SK-N-MC (cell line): ENCODE measurements at regions not wholly inside any gene's neighbourhood (a gene's known extent, or its start where the extent isn't known, plus 50 kb on each side); places are given as distances from the start of the nearest gene placed in this dataset.

Experiments used
- EZH2 ChIP-seq: fragments of 200-600 bp; sonication (generic); IDR thresholded peaks from one replicate; pipeline ENCODE4 v1.6.1; 2017; ENCODE audit warnings: antibody characterized with exemption
- POLR2AphosphoS5 ChIP-seq: IDR thresholded peaks from 2 replicates; pipeline ENCODE4 v1.6.1; 2012; ENCODE audit warnings: mild to moderate bottlenecking, low read depth, low read length, borderline replicate concordance

- TF ChIP-seq POLR2AphosphoS5 (no peak), EZH2 (no peak)
Observed at GRCh38 chr9:79107911-79108676, 463.7 kb upstream of the TLE4 start.
